ENCODE measurements at regions not wholly inside any gene's neighbourhood (a gene's known extent, or its start where the extent isn't known, plus 50 kb on each side); places are given as distances from the start of the nearest gene placed in this dataset.

- ChIA-PET CTCF (no interaction called here), POLR2A (no interaction called here)
- TF ChIP-seq CTCF (IDR thresholded peaks at IDR 0.05) = no peak
- Mint-ChIP-seq H3K4me1 (ENCODE audit: low read depth) (no peaks in the 10 kb centered on the region), H3K9me3 (no peaks in the 10 kb centered on the region), H3K27ac (no peak overlapping the region), H3K36me3 (ENCODE audit: low read depth) (no peaks in the 10 kb centered on the region), H3K27me3 (no peaks in the 10 kb centered on the region), H3K4me3 (no peak overlapping the region)
- ATAC-seq (no peak), DNase-seq (no peak)
- intact Hi-C loops (cut with micrococcal nuclease) = no loop called here
These were observed 170.2 kb upstream of the PAPPA start for GRCh38 chr9:115983366-115983765.

GRCh38 chr9:115985657-115986056, 167.9 kb upstream of the PAPPA start:
- intact Hi-C loops (cut with micrococcal nuclease) = no loop called here
- H3K4me1 Mint-ChIP-seq (ENCODE audit: low read depth) = no peaks in the 10 kb centered on the region
- TF ChIP-seq CTCF (IDR thresholded peaks at IDR 0.05) = no peak
- DNase-seq (no peak), ATAC-seq (no peak)
- H3K4me3 Mint-ChIP-seq = no peak overlapping the region
- no peaks in the 10 kb centered on the region for H3K36me3 Mint-ChIP-seq (ENCODE audit: low read depth)
- H3K27me3 Mint-ChIP-seq = no peaks in the 10 kb centered on the region
- ChIA-PET CTCF (no interaction called here), POLR2A (no interaction called here)
- no peaks in the 10 kb centered on the region for H3K9me3 Mint-ChIP-seq
- H3K27ac Mint-ChIP-seq = no peak overlapping the region

GRCh38 chr9:115986508-115986907, 167.1 kb upstream of the PAPPA start:
- no peaks in the 10 kb centered on the region for H3K36me3 Mint-ChIP-seq (ENCODE audit: low read depth)
- no peaks in the 10 kb centered on the region for H3K4me1 Mint-ChIP-seq (ENCODE audit: low read depth)
- ATAC-seq = no peak
- H3K9me3 Mint-ChIP-seq = no peaks in the 10 kb centered on the region
- H3K27me3 Mint-ChIP-seq = no peaks in the 10 kb centered on the region
- ChIA-PET CTCF (no interaction called here), POLR2A (no interaction called here)
- no peak overlapping the region for H3K27ac Mint-ChIP-seq
- H3K4me3 Mint-ChIP-seq = no peak overlapping the region
- intact Hi-C loops (cut with micrococcal nuclease) = no loop called here
- TF ChIP-seq CTCF (IDR thresholded peaks at IDR 0.05) = no peak
- no peak for DNase-seq

GRCh38 chr9:115988701-115989100, 164.9 kb upstream of the PAPPA start:
- Mint-ChIP-seq H3K36me3 (ENCODE audit: low read depth) (no peaks in the 10 kb centered on the region), H3K4me1 (ENCODE audit: low read depth) (no peaks in the 10 kb centered on the region)

GRCh38 chr9:115989831-115990230, 163.8 kb upstream of the PAPPA start:
- ATAC-seq (no peak), DNase-seq (no peak)
- Mint-ChIP-seq H3K36me3 (ENCODE audit: low read depth) (no peaks in the 10 kb centered on the region), H3K9me3 (no peaks in the 10 kb centered on the region), H3K4me3 (no peak overlapping the region), H3K4me1 (ENCODE audit: low read depth) (no peaks in the 10 kb centered on the region), H3K27ac (no peak overlapping the region), H3K27me3 (no peaks in the 10 kb centered on the region)
- CTCF ChIA-PET = no interaction called here
- POLR2A ChIA-PET = no interaction called here
- intact Hi-C loops (cut with micrococcal nuclease) = no loop called here
- no peak for TF ChIP-seq CTCF (IDR thresholded peaks at IDR 0.05)

More at GRCh38 chr9:115988701-115989100, 164.9 kb upstream of the PAPPA start:
- intact Hi-C loops (cut with micrococcal nuclease) = no loop called here
- DNase-seq (no peak), ATAC-seq (no peak)
- POLR2A ChIA-PET = no interaction called here
- H3K27me3 Mint-ChIP-seq = no peaks in the 10 kb centered on the region
- CTCF ChIA-PET = no interaction called here
- no peaks in the 10 kb centered on the region for H3K9me3 Mint-ChIP-seq
- TF ChIP-seq CTCF (IDR thresholded peaks at IDR 0.05) = no peak
- no peak overlapping the region for H3K4me3 Mint-ChIP-seq
- H3K27ac Mint-ChIP-seq = no peak overlapping the region

Data from activated CD8-positive, alpha-beta T cell treated with anti-CD3 and anti-CD28 coated beads for 36 hours (primary cell).